ENCODE measurements at regions not wholly inside any gene's neighbourhood (a gene's known extent, or its start where the extent isn't known, plus 50 kb on each side); places are given as distances from the start of the nearest gene placed in this dataset.

GRCh38 chr15:31822463-31822862, 207.9 kb upstream of the CHRNA7 start:
- TF ChIP-seq CTCF (conservative IDR thresholded peaks at IDR 0.05) (no peak), ZFX (IDR thresholded peaks at IDR 0.05) (no peak)

Data from C4-2B (cell line).